ENCODE measurements at regions not wholly inside any gene's neighbourhood (a gene's known extent, or its start where the extent isn't known, plus 50 kb on each side); places are given as distances from the start of the nearest gene placed in this dataset.

- no peak for DNase-seq (ENCODE audit: low spot score)
- TF ChIP-seq CTCF (IDR thresholded peaks at IDR 0.05): no peak
- H3K27ac ChIP-seq: peak overlapping the region; percentile 69 to 91
- no peak overlapping the region for H3K4me3 ChIP-seq
Observed at GRCh38 chr18:22467760-22468553, 50.2 kb upstream of the CTAGE1 start.

- H3K27ac ChIP-seq: peak overlapping the region; percentile 69 to 91
Observed at GRCh38 chr18:22468554-22468891, 50.8 kb upstream of the CTAGE1 start.

GRCh38 chr18:22469061-22469734, 51.5 kb upstream of the CTAGE1 start:
- Histone ChIP-seq H3K4me3 (no peak overlapping the region), H3K27ac (peak overlapping the region; percentile 83 to 85)
- DNase-seq (ENCODE audit: low spot score): no peak
- no peak for TF ChIP-seq CTCF (IDR thresholded peaks at IDR 0.05)

More at GRCh38 chr18:22468554-22468891, 50.8 kb upstream of the CTAGE1 start:
- H3K4me3 ChIP-seq: no peak overlapping the region
- DNase-seq (ENCODE audit: low spot score): no peak
- no peak for TF ChIP-seq CTCF (IDR thresholded peaks at IDR 0.05)

GRCh38 chr18:22469926-22470247, 52.2 kb upstream of the CTAGE1 start:
- TF ChIP-seq CTCF (IDR thresholded peaks at IDR 0.05): no peak
- H3K27ac ChIP-seq: peak overlapping the region; percentile 83 to 85
- no peak for DNase-seq (ENCODE audit: low spot score)
- no peak overlapping the region for H3K4me3 ChIP-seq

GRCh38 chr18:22470248-22471235, 52.8 kb upstream of the CTAGE1 start:
- no peak for DNase-seq (ENCODE audit: low spot score)
- no peak for TF ChIP-seq CTCF (IDR thresholded peaks at IDR 0.05)

GRCh38 chr18:22471546-22472131, 53.9 kb upstream of the CTAGE1 start:
- Histone ChIP-seq H3K4me3 (peak overlapping the region; percentile 27), H3K27ac (peak overlapping the region; percentile 83 to 85)
- DNase-seq (ENCODE audit: low spot score): peak; percentile 83
- TF ChIP-seq CTCF (IDR thresholded peaks at IDR 0.05): no peak

More at GRCh38 chr18:22470248-22471235, 52.8 kb upstream of the CTAGE1 start:
- Histone ChIP-seq H3K27ac (peak overlapping the region; percentile 83 to 85), H3K4me3 (peak overlapping the region; percentile 27)

Data from coronary artery (tissue), 2 donors.